Glutamatergic neuron (in vitro differentiated cells): ENCODE measurements at regions not wholly inside any gene's neighbourhood (a gene's known extent, or its start where the extent isn't known, plus 50 kb on each side); places are given as distances from the start of the nearest gene placed in this dataset.

Experiments used
- DNase-seq: peaks from one replicate; pipeline ENCODE4 v3.0.0; 2022
- H3K27ac Mint-ChIP-seq: one replicate; pipeline ENCODE4 v1.8.0; 2020; ENCODE audit warnings: mild to moderate bottlenecking, mixed read lengths, inconsistent platforms; ENCODE audit not compliant: unreplicated experiment
- H3K27me3 Mint-ChIP-seq: one replicate; pipeline ENCODE4 v1.8.0; 2020; ENCODE audit warnings: mild to moderate bottlenecking, moderate library complexity, mixed read lengths, inconsistent platforms; ENCODE audit not compliant: unreplicated experiment
- H3K36me3 Mint-ChIP-seq: one replicate; pipeline ENCODE4 v1.8.0; 2020; ENCODE audit warnings: mild to moderate bottlenecking, mixed read lengths, inconsistent platforms; ENCODE audit not compliant: unreplicated experiment
- H3K4me1 Mint-ChIP-seq: one replicate; pipeline ENCODE4 v1.8.0; 2020; ENCODE audit warnings: mild to moderate bottlenecking, low read depth, mixed read lengths, inconsistent platforms; ENCODE audit not compliant: unreplicated experiment
- H3K4me3 Mint-ChIP-seq: one replicate; pipeline ENCODE4 v1.8.0; 2020; ENCODE audit warnings: mild to moderate bottlenecking, mixed read lengths, inconsistent platforms; ENCODE audit not compliant: unreplicated experiment
- H3K9me3 Mint-ChIP-seq: one replicate; pipeline ENCODE4 v1.8.0; 2020; ENCODE audit warnings: mild to moderate bottlenecking, moderate library complexity, mixed read lengths, inconsistent platforms; ENCODE audit not compliant: unreplicated experiment
- CTCF ChIP-seq: fragments of 200-600 bp; sonication (generic); IDR thresholded peaks from one replicate; pipeline ENCODE4 v1.5.0; 2021; ENCODE audit not compliant: partially characterized antibody, unreplicated experiment

- no peaks in the 10 kb centered on the region for H3K36me3 Mint-ChIP-seq
- H3K9me3 Mint-ChIP-seq, result peaks cover 2% of the 10 kb centered on the region
- H3K27me3 Mint-ChIP-seq, result no peaks in the 10 kb centered on the region
- H3K27ac Mint-ChIP-seq, result no peak overlapping the region
- TF ChIP-seq CTCF, result no peak
- peaks cover 4% of the 10 kb centered on the region for H3K4me1 Mint-ChIP-seq
- DNase-seq, result no peak
- H3K4me3 Mint-ChIP-seq, result no peak overlapping the region
Measured at GRCh38 chr2:226223704-226224103, 575.9 kb downstream of the IRS1 start.

- TF ChIP-seq CTCF, result no peak
- Mint-ChIP-seq H3K4me1 (no peaks in the 10 kb centered on the region), H3K9me3 (peaks cover 2% of the 10 kb centered on the region), H3K36me3 (no peaks in the 10 kb centered on the region), H3K27me3 (no peaks in the 10 kb centered on the region), H3K27ac (no peak overlapping the region), H3K4me3 (no peak overlapping the region)
- DNase-seq, result no peak
Measured at GRCh38 chr2:226220511-226220910, 579.1 kb downstream of the IRS1 start.

DNA sequence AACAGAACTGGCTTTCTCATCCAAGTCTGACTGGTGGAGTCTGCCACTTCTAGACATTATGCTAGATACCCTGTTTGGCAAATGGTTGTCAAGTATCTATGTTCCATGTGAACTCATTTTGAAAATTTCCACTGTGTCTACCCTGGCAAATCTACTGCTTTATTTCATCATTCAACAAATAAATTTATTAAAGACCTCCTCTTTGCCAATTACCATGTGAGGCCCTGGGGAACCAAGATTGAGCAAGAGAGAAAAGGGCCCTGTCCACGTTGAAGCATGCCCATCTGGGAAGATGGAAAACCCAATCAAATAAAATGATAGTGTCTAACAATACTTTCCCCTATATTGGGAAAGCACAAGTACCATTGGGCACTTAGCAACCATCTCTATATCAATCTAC, 582.4 kb downstream of the IRS1 start:
- no peaks in the 10 kb centered on the region for H3K4me1 Mint-ChIP-seq
- H3K4me3 Mint-ChIP-seq, result no peak overlapping the region
- no peaks in the 10 kb centered on the region for H3K36me3 Mint-ChIP-seq
- no peaks in the 10 kb centered on the region for H3K27me3 Mint-ChIP-seq
- H3K27ac Mint-ChIP-seq, result no peak overlapping the region
- DNase-seq, result no peak
- TF ChIP-seq CTCF, result no peak
- H3K9me3 Mint-ChIP-seq, result peaks cover 2% of the 10 kb centered on the region

GRCh38 chr2:226216575-226216974, 583.0 kb downstream of the IRS1 start:
- no peak overlapping the region for H3K27ac Mint-ChIP-seq
- H3K4me1 Mint-ChIP-seq, result no peaks in the 10 kb centered on the region
- H3K9me3 Mint-ChIP-seq, result peaks cover under 1% of the 10 kb centered on the region
- no peak for TF ChIP-seq CTCF
- H3K36me3 Mint-ChIP-seq, result no peaks in the 10 kb centered on the region
- no peaks in the 10 kb centered on the region for H3K27me3 Mint-ChIP-seq
- no peak for DNase-seq
- no peak overlapping the region for H3K4me3 Mint-ChIP-seq

DNA sequence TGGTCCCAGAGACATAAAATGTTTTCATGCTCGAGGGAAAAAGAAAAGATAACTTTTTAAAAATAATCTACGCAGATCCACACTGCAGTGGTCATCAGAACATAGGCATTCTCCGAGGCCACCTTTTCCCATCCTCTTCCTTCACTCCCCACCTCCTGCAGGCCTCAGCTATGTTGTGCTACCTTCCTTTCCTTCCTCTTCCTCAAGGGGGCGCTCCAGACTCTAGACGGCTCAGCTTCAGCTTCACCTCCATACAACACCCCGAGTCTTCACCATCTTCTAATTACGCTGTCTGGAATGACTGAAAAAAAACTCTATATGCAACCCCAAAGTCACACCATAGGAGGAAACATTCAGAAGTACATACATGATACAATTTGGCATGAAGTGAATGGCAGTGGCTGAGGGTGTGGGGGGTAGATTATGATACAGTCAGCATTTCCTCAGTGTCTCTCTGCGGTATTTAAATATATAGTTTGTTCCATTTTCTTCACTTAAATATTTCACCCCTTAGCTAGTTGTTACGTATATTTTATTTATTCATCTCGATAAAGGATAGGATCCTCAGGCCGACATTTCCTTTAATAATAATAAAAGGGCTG, 583.6 kb downstream of the IRS1 start:
- Mint-ChIP-seq H3K27me3 (no peaks in the 10 kb centered on the region), H3K27ac (no peak overlapping the region), H3K4me1 (no peaks in the 10 kb centered on the region), H3K36me3 (no peaks in the 10 kb centered on the region), H3K9me3 (no peaks in the 10 kb centered on the region), H3K4me3 (no peak overlapping the region)
- peak; percentile 79 for DNase-seq
- peak; percentile 82 for TF ChIP-seq CTCF
